ENCODE measurements at regions not wholly inside any gene's neighbourhood (a gene's known extent, or its start where the extent isn't known, plus 50 kb on each side); places are given as distances from the start of the nearest gene placed in this dataset.
A peak's percentile ranks its signal among the peaks of the same experiment; 100 is the strongest.
"Not testable (repeated sequence)": the region's sequence is repeated elsewhere in the genome, so short reads cannot be mapped to it uniquely, and the experiment has no call there.

GRCh38 chr6:137305691-137306090 is 86.5 kb upstream of the IFNGR1 start:
- DNase-seq: no peak

GRCh38 chr6:137304020-137304780 is 85.0 kb upstream of the IFNGR1 start:
- no peak for DNase-seq

- DNase-seq: no peak
These were observed 84.3 kb upstream of the IFNGR1 start for GRCh38 chr6:137303441-137303840.

GRCh38 chr6:137299681-137300080 is 80.5 kb upstream of the IFNGR1 start:
- no peak for DNase-seq

- no peak for DNase-seq
These were observed 78.7 kb upstream of the IFNGR1 start for GRCh38 chr6:137297887-137298286.

GRCh38 chr6:137292326-137292725 is 73.1 kb upstream of the IFNGR1 start:
- DNase-seq: not testable (repeated sequence)

GRCh38 chr6:137291441-137291840 is 72.3 kb upstream of the IFNGR1 start:
- DNase-seq: no peak

GRCh38 chr6:137290601-137291261 is 71.5 kb upstream of the IFNGR1 start:
- DNase-seq: no peak

- DNase-seq: no peak
These were observed 67.7 kb upstream of the IFNGR1 start for GRCh38 chr6:137286916-137287315.

GRCh38 chr6:137286368-137286767 is 67.2 kb upstream of the IFNGR1 start:
- DNase-seq: no peak

- no peak for DNase-seq
These were observed 65.6 kb upstream of the IFNGR1 start for GRCh38 chr6:137284811-137285110.

GRCh38 chr6:137283940-137284810 is 65.0 kb upstream of the IFNGR1 start:
- no peak for DNase-seq

GRCh38 chr6:137283080-137283479 is 63.9 kb upstream of the IFNGR1 start:
- DNase-seq: no peak

GRCh38 chr6:137282254-137282653 is 63.1 kb upstream of the IFNGR1 start:
- DNase-seq: no peak

GRCh38 chr6:137279279-137279678 is 60.1 kb upstream of the IFNGR1 start:
- not testable (repeated sequence) for DNase-seq

GRCh38 chr6:137277971-137278637 is 58.9 kb upstream of the IFNGR1 start:
- no peak for DNase-seq

- no peak for DNase-seq
These were observed 53.2 kb upstream of the IFNGR1 start for GRCh38 chr6:137272403-137272802.

GRCh38 chr6:137271245-137272183 is 52.3 kb upstream of the IFNGR1 start:
- DNase-seq: peak; percentile 1

- DNase-seq: no peak
These were observed 50.6 kb upstream of the IFNGR1 start for GRCh38 chr6:137269803-137270202.

- DNase-seq: no peak
These were observed 50.2 kb upstream of the IFNGR1 start for GRCh38 chr6:137269347-137269746.
